GOT3 (cell line): ENCODE measurements at regions not wholly inside any gene's neighbourhood (a gene's known extent, or its start where the extent isn't known, plus 50 kb on each side); places are given as distances from the start of the nearest gene placed in this dataset.

Experiments used
- DNase-seq: peaks from one replicate; lab custom pipeline; 2025; ENCODE audit warnings: mixed read lengths; lab: John Stamatoyannopoulos, UW

DNA sequence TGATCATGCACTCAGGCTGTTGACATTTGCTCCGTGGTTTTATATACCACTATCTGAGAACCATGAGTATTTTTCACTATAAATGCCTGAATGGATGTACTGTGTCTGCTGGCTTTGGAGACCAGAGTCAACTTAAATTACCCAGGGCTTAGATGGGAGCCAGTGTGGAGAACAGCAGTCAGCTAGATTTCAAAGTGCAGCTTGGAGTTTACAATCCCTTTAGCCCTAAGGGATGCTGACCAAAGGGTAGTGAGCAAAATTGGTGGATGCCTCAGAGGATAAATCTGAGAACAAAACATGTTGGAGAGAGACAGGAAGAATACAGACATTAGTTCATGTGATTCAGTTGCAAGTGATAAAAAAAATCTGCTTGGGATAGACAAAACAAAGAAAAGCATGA, 327.5 kb downstream of the C11orf87 start:
- no peak for DNase-seq

DNA sequence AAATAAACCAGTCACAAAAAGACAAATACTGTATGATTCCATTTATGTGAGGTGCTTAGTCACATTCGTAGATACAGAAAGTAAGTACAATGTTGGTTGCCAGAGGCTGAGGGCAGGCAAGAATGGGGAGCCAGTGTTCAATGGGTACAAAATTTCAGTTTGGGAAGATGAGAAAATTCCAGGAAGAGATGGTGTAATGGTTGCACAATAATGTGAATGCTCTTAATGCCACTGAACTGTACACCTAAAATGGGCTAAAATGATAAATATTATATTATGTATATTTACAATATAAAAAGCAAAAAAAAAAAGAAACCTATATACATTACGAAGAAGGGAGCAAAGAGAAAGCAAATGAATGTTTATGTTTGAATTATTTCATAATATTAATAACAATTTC, 329.0 kb downstream of the C11orf87 start:
- no peak for DNase-seq

DNA sequence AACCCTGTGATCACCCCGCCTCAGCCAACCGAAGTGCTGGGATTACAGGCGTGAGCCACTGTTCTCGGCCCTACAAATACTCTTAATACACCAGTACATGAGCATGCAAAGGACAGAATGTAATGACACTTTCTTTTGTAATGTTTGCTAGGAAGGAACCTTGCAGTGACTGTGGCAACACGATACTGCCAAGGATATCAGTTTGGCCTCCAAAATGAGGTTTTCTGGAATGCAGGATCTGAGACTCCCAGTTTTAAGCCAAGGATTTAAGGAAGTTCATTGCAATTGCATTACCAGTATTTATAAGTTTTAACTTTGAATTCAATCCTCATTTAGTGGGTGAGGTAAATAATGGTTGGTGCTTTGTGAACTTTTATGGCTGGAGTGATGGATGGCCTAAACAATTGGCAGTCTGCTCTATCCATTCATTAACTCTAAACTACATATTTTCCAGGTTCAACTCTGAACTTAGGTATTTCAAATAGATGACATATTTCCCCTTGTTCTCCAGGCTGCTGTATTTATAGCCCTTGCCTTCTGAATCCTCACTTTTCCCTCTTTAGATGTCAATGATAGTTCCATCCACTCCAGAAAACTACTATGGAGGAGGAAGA, 330.3 kb downstream of the C11orf87 start:
- DNase-seq: no peak

DNA sequence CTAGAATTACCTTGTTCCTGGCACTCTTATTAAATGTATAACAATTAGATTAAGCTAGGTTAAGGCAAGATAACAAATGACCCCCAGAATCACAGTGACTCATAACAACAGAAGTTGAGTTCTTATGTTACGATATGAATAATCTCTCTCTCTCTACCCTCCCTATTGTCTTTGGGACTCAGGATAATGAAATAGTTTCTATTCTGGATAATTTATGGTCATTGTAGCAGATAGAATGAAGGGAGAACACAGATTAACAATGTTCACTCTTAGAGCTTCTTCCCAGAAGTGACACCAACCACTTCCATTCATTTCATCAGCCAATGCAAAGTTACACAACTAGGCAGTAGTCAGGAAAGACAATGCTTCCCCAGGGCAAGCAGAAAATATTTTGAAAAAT, 334.5 kb downstream of the C11orf87 start:
- no peak for DNase-seq

DNA sequence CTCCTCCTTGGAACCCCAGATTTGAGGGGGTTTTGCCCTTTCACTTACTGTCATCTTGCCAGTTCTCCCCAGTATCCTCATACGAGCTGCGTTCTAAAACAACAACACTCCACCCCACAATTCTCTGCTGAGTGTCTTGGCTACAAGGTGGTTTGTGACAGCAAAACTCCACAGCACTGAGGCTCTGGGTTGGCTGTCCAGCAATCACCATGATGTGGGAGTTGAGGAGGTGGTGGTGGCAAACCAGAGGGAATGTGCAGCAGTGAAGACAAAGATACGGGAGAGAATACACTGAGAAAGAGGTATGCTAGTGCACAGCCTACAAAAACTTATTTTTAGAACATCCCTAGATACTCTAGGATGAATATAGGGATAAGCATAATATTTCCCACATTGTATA, 335.0 kb downstream of the C11orf87 start:
- DNase-seq: no peak

DNA sequence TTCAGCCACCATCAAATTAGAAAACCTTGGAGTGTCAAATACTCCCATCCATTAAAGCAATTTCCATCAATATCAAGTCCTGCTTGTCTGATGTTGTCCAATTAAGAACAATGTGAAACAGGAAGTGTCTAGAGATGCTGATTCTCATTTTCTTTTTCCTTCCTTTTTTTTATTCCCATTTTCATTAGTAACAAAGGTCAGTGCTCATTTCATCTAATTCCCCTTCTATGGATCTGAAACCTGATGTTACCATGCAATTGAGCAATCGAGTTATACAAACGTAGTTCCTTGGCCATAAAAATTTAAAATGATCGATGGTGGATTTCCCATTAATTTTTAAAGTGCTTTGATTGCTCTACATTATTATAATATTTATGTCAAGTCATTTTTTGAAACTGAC, 330.6 kb upstream of the ZC3H12C start:
- DNase-seq: no peak

DNA sequence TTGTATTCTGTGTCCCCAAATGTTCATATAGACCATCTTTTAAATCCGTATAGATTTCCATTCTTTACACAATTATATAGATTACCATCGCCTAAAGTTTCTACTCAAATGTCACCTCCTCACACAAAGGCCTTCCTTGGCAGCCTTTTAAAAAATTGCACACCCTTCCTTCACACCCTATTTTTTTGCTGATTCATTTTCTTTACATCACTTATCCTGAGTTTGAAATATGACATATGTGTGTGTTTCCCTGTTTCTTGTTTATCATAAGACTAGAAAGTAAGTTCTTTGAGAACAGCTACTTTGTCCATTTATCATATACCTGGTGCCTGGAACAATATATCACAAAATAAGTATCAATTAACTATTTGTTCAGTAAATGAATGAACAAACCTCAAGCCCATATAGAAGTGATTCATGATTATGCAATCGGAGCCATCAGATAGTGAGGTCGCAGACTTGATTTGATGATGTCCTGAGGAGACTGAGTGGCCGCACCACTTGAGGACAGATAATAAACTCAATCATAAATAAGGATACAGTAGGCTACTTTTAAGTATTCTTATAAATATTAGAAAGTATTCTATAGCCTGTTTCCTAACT, 327.4 kb upstream of the ZC3H12C start:
- DNase-seq: no peak

DNA sequence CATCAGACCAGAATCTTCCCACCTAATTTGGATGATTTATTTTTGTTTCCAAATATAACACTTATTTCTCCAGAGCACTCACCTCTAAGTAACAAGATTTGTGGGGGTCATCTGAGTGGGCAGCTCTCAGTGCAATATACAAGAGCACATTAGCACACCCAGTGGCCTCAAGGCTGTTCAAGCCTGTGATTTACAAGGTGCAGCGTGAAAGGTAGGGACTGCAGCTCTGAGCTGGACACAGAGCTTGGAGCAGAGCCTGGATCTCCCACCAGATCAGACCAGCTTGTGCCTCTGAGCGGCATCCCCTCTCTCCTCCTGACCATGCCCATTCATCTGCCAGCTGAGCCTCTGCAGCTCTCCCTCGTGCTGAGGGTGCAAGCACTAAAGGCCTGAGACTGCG, 323.3 kb upstream of the ZC3H12C start:
- no peak for DNase-seq

DNA sequence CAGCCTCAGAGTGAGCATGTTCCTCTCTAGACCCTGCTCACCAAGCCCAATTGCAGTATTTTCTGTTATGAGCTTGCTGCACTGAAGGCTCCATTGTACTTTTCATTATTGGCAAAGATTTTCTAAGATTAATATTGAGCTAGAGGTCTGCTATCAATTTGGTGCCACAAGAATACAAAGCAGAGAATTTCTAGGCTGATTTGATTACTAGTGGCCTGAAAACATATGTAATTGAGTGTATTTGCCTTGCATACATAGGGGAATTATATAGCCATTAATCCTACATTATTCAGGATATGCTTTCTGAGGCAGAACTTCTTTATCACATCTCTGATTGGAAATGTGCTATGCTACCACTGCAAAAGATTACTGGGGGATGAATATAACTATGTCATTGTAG, 322.9 kb upstream of the ZC3H12C start:
- no peak for DNase-seq

DNA sequence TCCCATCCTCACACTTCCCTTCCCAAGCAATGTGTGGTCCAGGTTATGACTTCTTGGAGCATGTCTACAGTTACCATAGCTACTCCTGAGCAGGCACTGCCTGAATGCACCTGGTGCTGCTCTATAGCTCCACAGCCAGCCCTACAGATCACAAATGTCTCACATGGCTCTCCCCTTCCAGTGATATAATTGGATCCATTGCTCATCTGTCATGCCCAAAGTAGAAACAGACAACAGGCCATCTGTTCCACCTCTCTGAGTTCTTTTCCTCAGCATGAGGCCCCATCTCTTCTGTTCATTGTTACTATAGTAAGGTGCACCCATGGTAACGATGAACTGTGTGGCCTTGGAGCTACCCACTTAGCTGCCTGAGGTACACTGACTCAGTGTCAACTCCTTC, 320.3 kb upstream of the ZC3H12C start:
- DNase-seq: no peak

DNA sequence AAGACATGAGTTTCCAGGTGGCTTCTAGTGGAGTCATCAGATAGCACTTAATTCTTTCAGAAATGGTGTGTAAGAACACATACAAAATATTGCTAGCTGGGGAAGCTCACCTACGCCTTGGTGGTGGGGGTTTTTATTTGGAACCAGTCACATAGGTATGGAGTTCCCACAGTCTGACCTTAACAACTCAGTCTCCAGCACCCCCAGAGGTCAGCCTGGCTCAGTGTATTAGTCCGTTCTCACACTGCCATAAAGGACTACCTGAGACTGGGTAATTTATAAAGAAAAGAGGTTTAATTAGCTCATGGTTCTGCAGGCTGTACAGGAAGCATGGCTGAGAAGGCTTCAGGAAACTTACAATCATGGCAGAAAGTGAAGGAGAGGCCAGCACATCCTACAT, 317.5 kb upstream of the ZC3H12C start:
- DNase-seq: no peak

DNA sequence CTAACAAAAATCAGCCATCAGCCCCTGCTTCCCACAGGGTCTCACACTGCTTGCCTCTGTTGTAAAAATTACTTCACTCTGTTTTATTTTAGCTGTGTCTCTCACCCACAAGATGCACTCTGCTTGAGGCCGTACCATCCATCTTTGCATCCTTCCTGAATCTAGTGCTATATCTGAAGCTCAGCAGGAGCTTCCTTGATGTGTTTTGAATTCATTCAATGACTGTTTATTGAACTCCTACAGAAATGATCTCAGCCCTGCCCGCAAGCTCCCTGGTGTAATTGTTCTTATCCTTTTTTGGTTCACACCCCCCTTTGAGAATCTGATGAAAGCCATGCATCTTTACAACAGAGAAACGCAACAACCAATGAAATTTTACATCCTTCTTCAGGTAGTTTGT, 310.2 kb upstream of the ZC3H12C start:
- DNase-seq: no peak

DNA sequence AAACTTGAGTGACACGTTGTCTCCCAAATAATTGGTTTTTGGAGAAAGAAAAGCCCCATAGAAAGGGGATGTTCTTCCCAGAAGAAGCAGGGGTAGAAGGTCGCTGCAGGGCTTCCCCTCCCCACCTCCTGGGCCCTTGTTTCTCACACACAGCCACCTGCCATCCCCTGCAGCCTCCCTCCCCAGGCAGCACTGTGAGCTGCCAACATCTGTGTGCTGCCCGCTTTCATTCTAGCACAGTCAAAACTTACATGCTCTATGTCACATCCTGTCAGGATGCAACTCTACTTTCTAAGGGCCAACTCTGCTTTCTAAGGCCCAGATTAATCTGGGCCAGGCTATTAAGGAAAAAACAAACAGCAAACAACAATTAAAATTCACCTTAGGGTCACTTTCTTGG, 309.4 kb upstream of the ZC3H12C start:
- DNase-seq: no peak

DNA sequence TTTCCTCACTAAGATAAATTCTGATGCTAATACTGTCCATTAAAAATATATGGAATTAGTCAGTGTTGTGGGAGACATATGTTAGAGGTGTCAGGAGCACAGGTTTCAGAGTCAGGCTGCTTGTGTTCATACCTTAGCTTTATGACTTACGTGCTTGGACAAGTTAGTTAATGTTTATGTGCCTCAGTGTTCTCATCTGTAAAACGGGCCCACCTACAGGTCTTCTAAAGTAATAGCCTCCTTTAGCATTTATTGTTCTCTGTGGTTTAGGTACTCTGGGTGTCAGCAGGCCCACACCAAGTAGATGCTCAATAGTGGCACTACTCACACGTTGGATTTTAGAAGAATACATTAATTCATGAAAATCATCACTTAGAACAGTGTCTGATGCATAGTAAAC, 308.7 kb upstream of the ZC3H12C start:
- no peak for DNase-seq

DNA sequence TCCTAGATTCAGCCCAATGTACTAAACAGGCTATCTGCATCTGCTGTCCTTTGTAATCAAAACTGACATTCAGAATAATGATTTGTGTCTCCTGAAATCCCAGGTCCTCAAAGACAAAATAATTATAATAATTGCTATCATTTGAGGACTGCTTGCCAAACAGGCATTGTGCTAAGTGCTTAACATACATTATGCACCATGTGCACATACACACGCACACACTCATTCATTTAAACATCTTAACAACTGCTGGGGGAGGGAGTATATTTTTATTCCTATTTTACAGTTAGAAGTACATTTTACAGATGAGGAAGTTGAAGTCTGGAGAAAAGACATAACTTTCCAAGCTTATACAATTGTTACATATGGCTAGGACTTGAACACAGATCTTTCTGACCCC, 308.0 kb upstream of the ZC3H12C start:
- DNase-seq: no peak

DNA sequence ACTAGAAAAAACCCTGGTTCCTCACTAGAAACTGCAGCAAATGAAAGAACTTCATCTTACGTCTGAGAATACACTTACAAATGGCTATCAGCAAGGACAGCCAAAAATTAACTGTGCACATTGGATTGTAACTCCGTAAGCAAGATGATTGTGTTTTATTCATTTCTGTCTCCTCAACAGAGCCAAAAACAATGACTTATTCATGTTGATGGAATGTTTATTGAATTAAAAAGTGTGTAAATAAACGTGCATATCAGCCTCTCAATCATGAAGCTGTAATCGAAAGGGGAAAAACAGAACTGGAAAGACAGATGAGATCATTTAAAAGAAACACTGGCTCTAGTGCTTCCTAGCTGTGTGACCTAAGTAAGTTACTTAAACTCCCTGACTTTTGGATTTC, 307.5 kb upstream of the ZC3H12C start:
- no peak for DNase-seq

DNA sequence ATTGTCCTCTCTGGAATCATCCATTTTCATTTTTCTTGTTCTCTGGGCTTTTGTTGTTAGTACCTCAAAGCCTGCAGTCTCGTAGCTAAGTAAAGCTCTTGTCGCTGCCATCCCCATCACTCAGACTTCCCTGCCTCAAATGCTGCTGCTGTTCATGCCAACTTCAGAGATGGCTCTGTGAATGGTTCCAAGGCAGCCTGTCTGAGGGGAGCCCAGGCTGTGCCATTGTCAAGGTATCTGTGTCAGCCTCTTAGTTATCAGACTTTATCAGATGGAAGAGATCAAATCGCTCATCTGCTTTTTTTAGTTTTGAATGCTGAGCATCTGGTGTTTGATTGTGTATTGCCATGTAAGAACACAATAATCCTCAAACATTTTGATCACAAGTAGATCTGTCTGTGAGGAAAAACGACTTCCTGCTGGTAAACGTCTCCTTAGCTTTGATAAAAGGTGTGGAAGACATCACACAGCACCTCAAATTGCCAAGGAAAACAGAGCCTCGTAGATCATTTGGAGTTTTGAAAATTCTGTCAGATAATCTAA, 304.2 kb upstream of the ZC3H12C start:
- DNase-seq: no peak

DNA sequence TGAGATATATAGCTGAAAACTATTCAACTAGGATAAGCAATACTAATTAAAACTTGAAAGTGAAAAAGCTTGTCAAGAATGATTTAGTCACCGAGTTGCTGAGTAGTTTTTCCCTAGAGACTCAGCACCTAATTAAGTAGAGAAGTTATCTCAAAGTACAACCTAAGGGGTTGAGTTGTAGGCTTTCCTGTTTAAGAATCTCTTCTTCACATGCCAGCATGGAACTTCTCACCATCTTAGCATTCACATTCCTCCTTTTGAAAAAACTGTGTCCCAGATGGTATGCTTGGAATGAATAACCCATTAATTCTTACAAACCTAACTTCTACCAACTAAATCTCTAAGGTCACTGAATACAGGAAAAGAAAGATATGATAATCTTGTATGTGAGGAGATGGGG, 303.3 kb upstream of the ZC3H12C start:
- DNase-seq: no peak

DNA sequence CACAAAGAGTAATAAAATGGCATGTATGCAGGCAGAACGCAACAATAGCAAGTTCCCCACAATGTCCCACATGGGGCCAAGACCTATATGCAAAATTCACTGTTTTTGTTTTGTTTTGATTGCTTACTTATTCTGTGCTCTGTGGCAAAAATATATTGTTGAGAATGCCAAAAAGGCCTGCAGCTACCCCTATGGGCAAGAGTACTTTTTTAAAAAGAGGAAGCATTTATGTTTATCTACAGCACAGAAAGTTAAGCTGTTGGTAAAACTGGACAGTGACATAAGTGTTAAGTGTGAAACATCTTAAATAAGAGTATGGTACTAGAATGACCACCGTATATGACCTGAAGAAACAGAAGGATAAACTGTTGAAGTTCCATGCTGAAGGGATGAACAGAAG, 301.9 kb upstream of the ZC3H12C start:
- DNase-seq: no peak

DNA sequence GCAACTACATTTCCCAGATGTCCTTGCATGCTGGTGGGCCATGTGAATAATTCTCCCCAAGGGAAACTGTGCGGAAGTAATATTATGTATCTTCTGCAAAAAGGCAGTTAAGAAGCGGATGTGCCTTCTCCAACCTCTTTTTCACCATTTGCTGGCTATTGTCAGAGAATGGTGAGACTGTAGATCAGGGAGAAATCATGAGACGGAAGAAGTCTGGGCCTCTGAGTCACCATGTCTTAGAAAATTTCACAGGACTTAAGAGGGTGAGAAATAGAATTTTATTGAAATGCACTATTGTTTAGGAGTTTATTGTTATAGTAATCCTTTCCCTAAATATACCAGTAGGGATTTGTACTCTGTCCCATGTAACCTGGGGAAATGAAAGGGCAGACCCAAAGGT, 298.7 kb upstream of the ZC3H12C start:
- DNase-seq: no peak

DNA sequence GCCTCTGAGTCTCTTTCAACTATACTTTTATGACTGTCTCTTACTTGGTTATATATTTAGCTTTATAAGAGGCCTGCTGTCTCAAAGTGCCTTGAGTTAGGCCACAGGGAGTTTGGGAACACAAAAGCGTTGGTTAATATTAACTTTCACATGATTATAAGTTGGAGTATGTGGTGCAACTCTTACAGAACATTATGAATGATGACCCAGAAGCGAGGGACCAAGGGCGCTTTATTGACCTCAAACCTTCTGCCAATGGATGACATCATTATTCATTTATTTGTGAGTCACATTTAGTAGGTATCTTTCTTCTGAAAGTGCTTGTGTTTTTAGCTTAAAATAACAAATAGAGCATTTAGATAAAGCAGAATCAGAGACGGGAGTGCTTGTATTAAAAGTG, 298.0 kb upstream of the ZC3H12C start:
- DNase-seq: no peak

DNA sequence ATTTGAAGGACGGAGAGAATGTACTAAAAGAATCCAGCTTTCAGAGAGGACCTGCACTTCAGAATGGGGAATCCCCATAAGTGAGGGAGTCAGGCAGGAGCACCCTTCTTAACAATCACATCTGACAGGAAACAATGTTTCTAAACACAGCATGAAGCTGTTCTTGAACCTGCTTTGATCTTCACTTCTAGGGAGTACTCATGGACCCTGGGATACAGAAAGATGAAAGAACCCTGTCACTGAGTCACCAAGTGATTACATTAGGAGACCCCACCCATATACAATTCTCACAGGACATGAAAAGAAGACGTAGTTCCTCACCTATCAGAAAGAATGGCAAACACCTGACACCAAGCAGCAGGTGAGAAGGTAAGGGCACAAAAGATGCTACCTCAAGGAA, 296.9 kb upstream of the ZC3H12C start:
- no peak for DNase-seq

DNA sequence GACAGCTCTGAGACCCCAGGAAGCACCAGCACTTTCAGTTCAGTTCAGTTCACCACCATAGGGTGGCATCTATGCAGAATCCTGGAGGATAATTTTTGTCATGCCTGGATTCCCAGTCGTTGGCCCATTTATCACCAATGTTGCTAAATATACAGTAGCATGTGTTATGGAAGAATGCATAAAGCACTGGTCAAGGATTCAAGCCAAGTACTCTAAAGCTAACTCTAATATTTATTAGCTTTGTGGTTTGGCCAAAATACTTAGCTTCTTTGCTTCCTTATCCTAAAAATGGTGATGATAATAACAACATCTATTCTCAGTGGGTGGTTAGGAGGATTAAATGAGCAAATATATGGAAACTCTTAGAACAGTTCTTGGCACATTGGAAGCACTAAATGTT, 294.7 kb upstream of the ZC3H12C start:
- no peak for DNase-seq

DNA sequence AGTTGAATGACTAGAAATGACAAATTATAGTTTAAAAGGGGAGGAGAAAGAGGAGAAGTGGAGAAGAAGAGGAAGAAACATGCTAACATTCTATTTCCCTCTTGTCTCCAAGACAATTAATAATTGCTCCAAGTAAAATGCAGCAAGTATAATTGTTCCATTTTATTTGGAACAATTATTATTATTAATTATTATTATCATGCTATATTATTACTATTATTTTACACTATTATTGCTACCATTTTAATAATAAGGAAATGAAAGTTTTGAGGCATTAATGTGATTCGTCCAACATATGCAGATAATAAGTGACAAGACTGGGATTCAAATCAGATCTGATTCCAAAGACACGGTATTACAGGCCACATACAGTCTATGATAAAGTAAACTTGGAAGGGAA, 293.6 kb upstream of the ZC3H12C start:
- DNase-seq: no peak
